ENCODE measurements at regions not wholly inside any gene's neighbourhood (a gene's known extent, or its start where the extent isn't known, plus 50 kb on each side); places are given as distances from the start of the nearest gene placed in this dataset.

GRCh38 chr13:90995001-90995400 lies 352.5 kb upstream of the MIR17HG start:
- TF ChIP-seq CTCF (conservative IDR thresholded peaks at IDR 0.05) (no peak), EZH2 (IDR thresholded peaks at IDR 0.05; ENCODE audit: low read depth) (no peak)
